ENCODE measurements at regions not wholly inside any gene's neighbourhood (a gene's known extent, or its start where the extent isn't known, plus 50 kb on each side); places are given as distances from the start of the nearest gene placed in this dataset.

DNA sequence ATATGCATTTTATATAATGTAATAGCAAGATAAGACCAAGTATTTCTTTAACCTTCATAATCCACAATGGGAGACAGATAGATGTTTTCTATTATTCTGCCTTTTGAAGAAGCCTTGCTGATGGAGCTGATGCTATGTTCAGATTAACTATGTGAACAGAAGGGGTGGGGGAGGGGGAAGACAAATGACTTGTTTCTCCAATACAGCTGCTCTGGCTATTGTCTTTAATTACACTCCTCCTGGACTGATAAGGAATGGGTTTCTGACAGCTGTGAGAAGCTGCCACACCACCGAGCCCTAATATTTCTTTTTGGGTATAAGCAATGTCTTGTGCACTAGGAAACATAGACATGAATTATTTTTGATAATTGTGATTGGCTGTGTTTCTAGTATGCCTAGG lies 62.0 kb downstream of the CAVIN4 start:
- intact Hi-C loops (cut with DNase I; ENCODE audit: low total_unique reads): no loop called here

GRCh38 chr9:100640447-100641050 lies 62.7 kb downstream of the CAVIN4 start:
- Histone ChIP-seq H3K36me3 (no peaks in the 10 kb centered on the region), H3K27me3 (peaks cover 0 to 11% (median 0%) of the 10 kb centered on the region in 3 donors), H3K4me3 (no peak overlapping the region), H3K4me1 (no peaks in the 10 kb centered on the region), H3K27ac (no peak overlapping the region), H3K9me3 (peaks cover 0 to 13% (median 5%) of the 10 kb centered on the region in 4 donors)
- TF ChIP-seq POLR2A (IDR thresholded peaks at IDR 0.05) (no peak), EP300 (IDR thresholded peaks at IDR 0.05) (no peak), POLR2AphosphoS5 (IDR thresholded peaks at IDR 0.05) (no peak)
- TF ChIP-seq, protein P1, sequence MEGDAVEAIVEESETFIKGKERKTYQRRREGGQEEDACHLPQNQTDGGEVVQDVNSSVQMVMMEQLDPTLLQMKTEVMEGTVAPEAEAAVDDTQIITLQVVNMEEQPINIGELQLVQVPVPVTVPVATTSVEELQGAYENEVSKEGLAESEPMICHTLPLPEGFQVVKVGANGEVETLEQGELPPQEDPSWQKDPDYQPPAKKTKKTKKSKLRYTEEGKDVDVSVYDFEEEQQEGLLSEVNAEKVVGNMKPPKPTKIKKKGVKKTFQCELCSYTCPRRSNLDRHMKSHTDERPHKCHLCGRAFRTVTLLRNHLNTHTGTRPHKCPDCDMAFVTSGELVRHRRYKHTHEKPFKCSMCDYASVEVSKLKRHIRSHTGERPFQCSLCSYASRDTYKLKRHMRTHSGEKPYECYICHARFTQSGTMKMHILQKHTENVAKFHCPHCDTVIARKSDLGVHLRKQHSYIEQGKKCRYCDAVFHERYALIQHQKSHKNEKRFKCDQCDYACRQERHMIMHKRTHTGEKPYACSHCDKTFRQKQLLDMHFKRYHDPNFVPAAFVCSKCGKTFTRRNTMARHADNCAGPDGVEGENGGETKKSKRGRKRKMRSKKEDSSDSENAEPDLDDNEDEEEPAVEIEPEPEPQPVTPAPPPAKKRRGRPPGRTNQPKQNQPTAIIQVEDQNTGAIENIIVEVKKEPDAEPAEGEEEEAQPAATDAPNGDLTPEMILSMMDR (IDR thresholded peaks at IDR 0.05): no peak
- no peak for DNase-seq
- intact Hi-C loops (cut with DNase I; ENCODE audit: low total_unique reads): no loop called here
- WGBS, 5 donors: 77 to 83% (median 78%) methylated on average over 5 of the region's 5 CpGs

More for the DNA sequence above, 62.0 kb downstream of the CAVIN4 start:
- H3K9me3 ChIP-seq: peaks cover 0 to 13% (median 5%) of the 10 kb centered on the region in 4 donors
- TF ChIP-seq POLR2A (IDR thresholded peaks at IDR 0.05) (no peak), EP300 (IDR thresholded peaks at IDR 0.05) (no peak), POLR2AphosphoS5 (IDR thresholded peaks at IDR 0.05) (no peak)
- TF ChIP-seq, protein P1 (IDR thresholded peaks at IDR 0.05): no peak
- H3K4me3 ChIP-seq: no peak overlapping the region
- peak in 1 of 2 donors; percentile 17 for DNase-seq
- WGBS, 5 donors: 21 to 31% (median 29%) methylated on average over 1 of the region's 1 CpG
- H3K27ac ChIP-seq: no peak overlapping the region
- H3K27me3 ChIP-seq: peaks cover 0 to 11% (median 0%) of the 10 kb centered on the region in 3 donors
- no peaks in the 10 kb centered on the region for H3K4me1 ChIP-seq
- no peaks in the 10 kb centered on the region for H3K36me3 ChIP-seq

- no peak overlapping the region for H3K4me3 ChIP-seq
- peaks cover 0 to 11% (median 0%) of the 10 kb centered on the region in 3 donors for H3K27me3 ChIP-seq
- H3K27ac ChIP-seq: no peak overlapping the region
- no peak for TF ChIP-seq POLR2A (IDR thresholded peaks at IDR 0.05)
- TF ChIP-seq EP300 (IDR thresholded peaks at IDR 0.05): no peak
- TF ChIP-seq, protein P1 (IDR thresholded peaks at IDR 0.05): no peak
- TF ChIP-seq POLR2AphosphoS5 (IDR thresholded peaks at IDR 0.05): no peak
- no peaks in the 10 kb centered on the region for H3K4me1 ChIP-seq
- DNase-seq: no peak
- H3K36me3 ChIP-seq: no peaks in the 10 kb centered on the region
- intact Hi-C loops (cut with DNase I; ENCODE audit: low total_unique reads): no loop called here
- WGBS, 5 donors: 67 to 83% (median 71%) methylated on average over 2 of the region's 2 CpGs
- H3K9me3 ChIP-seq: peaks cover 0 to 13% (median 5%) of the 10 kb centered on the region in 4 donors
Measured at GRCh38 chr9:100641166-100641565, 63.3 kb downstream of the CAVIN4 start.

GRCh38 chr9:100652850-100653249 lies 75.0 kb downstream of the CAVIN4 start:
- Histone ChIP-seq H3K4me3 (no peak overlapping the region), H3K27me3 (no peaks in the 10 kb centered on the region), H3K9me3 (peaks cover 0 to 32% (median 10%) of the 10 kb centered on the region in 4 donors), H3K36me3 (no peaks in the 10 kb centered on the region), H3K4me1 (no peaks in the 10 kb centered on the region), H3K27ac (no peak overlapping the region)
- 61 to 80% (median 71%) methylated on average over 4 of the region's 4 CpGs for WGBS, 5 donors
- TF ChIP-seq, protein P1 (IDR thresholded peaks at IDR 0.05): no peak
- TF ChIP-seq POLR2AphosphoS5 (IDR thresholded peaks at IDR 0.05) (no peak), POLR2A (IDR thresholded peaks at IDR 0.05) (no peak), EP300 (IDR thresholded peaks at IDR 0.05) (no peak)
- peak in 1 of 2 donors; percentile 7 for DNase-seq
- intact Hi-C loops (cut with DNase I; ENCODE audit: low total_unique reads): no loop called here

Data from stomach (tissue), 8 donors.